ENCODE measurements at regions not wholly inside any gene's neighbourhood (a gene's known extent, or its start where the extent isn't known, plus 50 kb on each side); places are given as distances from the start of the nearest gene placed in this dataset.

DNA sequence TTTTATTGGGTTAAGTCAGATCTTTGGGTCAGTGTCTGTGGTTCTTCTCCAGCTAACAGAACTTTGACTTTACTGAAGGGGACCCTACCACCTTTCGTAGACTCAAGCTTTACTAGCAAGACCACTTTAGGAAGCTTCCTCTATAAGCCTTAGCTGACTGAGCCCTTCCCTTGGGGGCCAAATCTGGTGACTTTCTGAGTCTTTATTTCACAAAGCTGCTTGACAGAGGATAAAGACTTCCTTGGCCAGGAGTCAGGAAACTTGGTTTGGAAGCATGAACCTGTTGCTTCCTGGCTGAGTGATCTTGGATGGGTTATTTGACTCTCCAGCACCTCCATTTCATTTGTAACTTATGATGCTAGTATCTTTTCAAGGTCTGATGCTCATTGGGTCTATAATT is 466.7 kb downstream of the TYW1 start:
- DNase-seq (ENCODE audit: low spot score) = no peak
- Mint-ChIP-seq H3K4me1 (no peaks in the 10 kb centered on the region), H3K4me3 (no peak overlapping the region), H3K36me3 (ENCODE audit: low read depth) (peaks cover 35% of the 10 kb centered on the region), H3K27ac (no peak overlapping the region), H3K27me3 (ENCODE audit: insufficient read depth, low read depth, poor library complexity) (peaks cover 6% of the 10 kb centered on the region), H3K9me3 (peaks cover 96% of the 10 kb centered on the region)
- Histone ChIP-seq H3K4me2 (no peak overlapping the region), H3K27me3 (ENCODE audit: insufficient read depth) (no peaks in the 10 kb centered on the region), H2AFZ (no peak overlapping the region), H4K20me1 (replicated peaks; ENCODE audit: insufficient read depth) (no peaks in the 10 kb centered on the region), H3K4me1 (ENCODE audit: insufficient read depth) (no peaks in the 10 kb centered on the region), H3K4me3 (no peak overlapping the region), H3K9me2 (ENCODE audit: insufficient read depth) (no peaks in the 10 kb centered on the region), H3K79me2 (replicated peaks; ENCODE audit: insufficient read depth) (no peaks in the 10 kb centered on the region), H3K36me3 (ENCODE audit: insufficient read depth) (no peaks in the 10 kb centered on the region), H3F3A (replicated peaks; ENCODE audit: low read depth) (no peaks in the 10 kb centered on the region), H3K27ac (ENCODE audit: low read depth) (no peak overlapping the region)
- no peak for ATAC-seq
- no peak for TF ChIP-seq JUNB (IDR thresholded peaks at IDR 0.05; ENCODE audit: unreplicated experiment)
- no peak for TF ChIP-seq POLR2AphosphoS5 (IDR thresholded peaks at IDR 0.05; ENCODE audit: low read depth)
- TF ChIP-seq EZH2phosphoT487 (IDR thresholded peaks at IDR 0.05; ENCODE audit: unreplicated experiment) = no peak
- TF ChIP-seq, protein P1, sequence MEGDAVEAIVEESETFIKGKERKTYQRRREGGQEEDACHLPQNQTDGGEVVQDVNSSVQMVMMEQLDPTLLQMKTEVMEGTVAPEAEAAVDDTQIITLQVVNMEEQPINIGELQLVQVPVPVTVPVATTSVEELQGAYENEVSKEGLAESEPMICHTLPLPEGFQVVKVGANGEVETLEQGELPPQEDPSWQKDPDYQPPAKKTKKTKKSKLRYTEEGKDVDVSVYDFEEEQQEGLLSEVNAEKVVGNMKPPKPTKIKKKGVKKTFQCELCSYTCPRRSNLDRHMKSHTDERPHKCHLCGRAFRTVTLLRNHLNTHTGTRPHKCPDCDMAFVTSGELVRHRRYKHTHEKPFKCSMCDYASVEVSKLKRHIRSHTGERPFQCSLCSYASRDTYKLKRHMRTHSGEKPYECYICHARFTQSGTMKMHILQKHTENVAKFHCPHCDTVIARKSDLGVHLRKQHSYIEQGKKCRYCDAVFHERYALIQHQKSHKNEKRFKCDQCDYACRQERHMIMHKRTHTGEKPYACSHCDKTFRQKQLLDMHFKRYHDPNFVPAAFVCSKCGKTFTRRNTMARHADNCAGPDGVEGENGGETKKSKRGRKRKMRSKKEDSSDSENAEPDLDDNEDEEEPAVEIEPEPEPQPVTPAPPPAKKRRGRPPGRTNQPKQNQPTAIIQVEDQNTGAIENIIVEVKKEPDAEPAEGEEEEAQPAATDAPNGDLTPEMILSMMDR (conservative IDR thresholded peaks at IDR 0.05; ENCODE audit: low read depth in 2 of 2) = no peak
- TF ChIP-seq NANOG (IDR thresholded peaks at IDR 0.05; ENCODE audit: borderline replicate concordance) = no peak
- no peak for TF ChIP-seq STAT1 (IDR thresholded peaks at IDR 0.05; ENCODE audit: unreplicated experiment)
- TF ChIP-seq, protein P2, sequence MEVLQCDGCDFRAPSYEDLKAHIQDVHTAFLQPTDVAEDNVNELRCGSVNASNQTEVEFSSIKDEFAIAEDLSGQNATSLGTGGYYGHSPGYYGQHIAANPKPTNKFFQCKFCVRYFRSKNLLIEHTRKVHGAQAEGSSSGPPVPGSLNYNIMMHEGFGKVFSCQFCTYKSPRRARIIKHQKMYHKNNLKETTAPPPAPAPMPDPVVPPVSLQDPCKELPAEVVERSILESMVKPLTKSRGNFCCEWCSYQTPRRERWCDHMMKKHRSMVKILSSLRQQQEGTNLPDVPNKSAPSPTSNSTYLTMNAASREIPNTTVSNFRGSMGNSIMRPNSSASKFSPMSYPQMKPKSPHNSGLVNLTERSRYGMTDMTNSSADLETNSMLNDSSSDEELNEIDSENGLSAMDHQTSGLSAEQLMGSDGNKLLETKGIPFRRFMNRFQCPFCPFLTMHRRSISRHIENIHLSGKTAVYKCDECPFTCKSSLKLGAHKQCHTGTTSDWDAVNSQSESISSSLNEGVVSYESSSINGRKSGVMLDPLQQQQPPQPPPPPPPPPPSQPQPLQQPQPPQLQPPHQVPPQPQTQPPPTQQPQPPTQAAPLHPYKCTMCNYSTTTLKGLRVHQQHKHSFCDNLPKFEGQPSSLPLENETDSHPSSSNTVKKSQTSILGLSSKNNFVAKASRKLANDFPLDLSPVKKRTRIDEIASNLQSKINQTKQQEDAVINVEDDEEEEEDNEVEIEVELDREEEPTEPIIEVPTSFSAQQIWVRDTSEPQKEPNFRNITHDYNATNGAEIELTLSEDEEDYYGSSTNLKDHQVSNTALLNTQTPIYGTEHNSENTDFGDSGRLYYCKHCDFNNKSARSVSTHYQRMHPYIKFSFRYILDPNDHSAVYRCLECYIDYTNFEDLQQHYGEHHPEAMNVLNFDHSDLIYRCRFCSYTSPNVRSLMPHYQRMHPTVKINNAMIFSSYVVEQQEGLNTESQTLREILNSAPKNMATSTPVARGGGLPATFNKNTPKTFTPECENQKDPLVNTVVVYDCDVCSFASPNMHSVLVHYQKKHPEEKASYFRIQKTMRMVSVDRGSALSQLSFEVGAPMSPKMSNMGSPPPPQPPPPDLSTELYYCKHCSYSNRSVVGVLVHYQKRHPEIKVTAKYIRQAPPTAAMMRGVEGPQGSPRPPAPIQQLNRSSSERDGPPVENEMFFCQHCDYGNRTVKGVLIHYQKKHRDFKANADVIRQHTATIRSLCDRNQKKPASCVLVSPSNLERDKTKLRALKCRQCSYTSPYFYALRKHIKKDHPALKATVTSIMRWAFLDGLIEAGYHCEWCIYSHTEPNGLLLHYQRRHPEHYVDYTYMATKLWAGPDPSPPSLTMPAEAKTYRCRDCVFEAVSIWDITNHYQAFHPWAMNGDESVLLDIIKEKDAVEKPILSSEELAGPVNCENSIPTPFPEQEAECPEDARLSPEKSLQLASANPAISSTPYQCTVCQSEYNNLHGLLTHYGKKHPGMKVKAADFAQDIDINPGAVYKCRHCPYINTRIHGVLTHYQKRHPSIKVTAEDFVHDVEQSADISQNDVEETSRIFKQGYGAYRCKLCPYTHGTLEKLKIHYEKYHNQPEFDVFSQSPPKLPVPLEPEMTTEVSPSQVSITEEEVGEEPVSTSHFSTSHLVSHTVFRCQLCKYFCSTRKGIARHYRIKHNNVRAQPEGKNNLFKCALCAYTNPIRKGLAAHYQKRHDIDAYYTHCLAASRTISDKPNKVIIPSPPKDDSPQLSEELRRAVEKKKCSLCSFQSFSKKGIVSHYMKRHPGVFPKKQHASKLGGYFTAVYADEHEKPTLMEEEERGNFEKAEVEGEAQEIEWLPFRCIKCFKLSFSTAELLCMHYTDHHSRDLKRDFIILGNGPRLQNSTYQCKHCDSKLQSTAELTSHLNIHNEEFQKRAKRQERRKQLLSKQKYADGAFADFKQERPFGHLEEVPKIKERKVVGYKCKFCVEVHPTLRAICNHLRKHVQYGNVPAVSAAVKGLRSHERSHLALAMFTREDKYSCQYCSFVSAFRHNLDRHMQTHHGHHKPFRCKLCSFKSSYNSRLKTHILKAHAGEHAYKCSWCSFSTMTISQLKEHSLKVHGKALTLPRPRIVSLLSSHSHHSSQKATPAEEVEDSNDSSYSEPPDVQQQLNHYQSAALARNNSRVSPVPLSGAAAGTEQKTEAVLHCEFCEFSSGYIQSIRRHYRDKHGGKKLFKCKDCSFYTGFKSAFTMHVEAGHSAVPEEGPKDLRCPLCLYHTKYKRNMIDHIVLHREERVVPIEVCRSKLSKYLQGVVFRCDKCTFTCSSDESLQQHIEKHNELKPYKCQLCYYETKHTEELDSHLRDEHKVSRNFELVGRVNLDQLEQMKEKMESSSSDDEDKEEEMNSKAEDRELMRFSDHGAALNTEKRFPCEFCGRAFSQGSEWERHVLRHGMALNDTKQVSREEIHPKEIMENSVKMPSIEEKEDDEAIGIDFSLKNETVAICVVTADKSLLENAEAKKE (CRISPR knock-in tag; IDR thresholded peaks at IDR 0.05) = no peak
- no peak for TF ChIP-seq ZNF331 (CRISPR knock-in tag; IDR thresholded peaks at IDR 0.05; ENCODE audit: low read depth)
- no peak for TF ChIP-seq CREB1 (CRISPR knock-in tag; IDR thresholded peaks at IDR 0.05; ENCODE audit: low read depth)
- TF ChIP-seq EZH2 (IDR thresholded peaks at IDR 0.05; ENCODE audit: low read depth, unreplicated experiment) = no peak
- TF ChIP-seq ZNF114 (CRISPR knock-in tag; IDR thresholded peaks at IDR 0.05) = no peak
- TF ChIP-seq, protein P3, sequence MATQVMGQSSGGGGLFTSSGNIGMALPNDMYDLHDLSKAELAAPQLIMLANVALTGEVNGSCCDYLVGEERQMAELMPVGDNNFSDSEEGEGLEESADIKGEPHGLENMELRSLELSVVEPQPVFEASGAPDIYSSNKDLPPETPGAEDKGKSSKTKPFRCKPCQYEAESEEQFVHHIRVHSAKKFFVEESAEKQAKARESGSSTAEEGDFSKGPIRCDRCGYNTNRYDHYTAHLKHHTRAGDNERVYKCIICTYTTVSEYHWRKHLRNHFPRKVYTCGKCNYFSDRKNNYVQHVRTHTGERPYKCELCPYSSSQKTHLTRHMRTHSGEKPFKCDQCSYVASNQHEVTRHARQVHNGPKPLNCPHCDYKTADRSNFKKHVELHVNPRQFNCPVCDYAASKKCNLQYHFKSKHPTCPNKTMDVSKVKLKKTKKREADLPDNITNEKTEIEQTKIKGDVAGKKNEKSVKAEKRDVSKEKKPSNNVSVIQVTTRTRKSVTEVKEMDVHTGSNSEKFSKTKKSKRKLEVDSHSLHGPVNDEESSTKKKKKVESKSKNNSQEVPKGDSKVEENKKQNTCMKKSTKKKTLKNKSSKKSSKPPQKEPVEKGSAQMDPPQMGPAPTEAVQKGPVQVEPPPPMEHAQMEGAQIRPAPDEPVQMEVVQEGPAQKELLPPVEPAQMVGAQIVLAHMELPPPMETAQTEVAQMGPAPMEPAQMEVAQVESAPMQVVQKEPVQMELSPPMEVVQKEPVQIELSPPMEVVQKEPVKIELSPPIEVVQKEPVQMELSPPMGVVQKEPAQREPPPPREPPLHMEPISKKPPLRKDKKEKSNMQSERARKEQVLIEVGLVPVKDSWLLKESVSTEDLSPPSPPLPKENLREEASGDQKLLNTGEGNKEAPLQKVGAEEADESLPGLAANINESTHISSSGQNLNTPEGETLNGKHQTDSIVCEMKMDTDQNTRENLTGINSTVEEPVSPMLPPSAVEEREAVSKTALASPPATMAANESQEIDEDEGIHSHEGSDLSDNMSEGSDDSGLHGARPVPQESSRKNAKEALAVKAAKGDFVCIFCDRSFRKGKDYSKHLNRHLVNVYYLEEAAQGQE (IDR thresholded peaks at IDR 0.05; ENCODE audit: unreplicated experiment) = no peak
- TF ChIP-seq, protein P4, sequence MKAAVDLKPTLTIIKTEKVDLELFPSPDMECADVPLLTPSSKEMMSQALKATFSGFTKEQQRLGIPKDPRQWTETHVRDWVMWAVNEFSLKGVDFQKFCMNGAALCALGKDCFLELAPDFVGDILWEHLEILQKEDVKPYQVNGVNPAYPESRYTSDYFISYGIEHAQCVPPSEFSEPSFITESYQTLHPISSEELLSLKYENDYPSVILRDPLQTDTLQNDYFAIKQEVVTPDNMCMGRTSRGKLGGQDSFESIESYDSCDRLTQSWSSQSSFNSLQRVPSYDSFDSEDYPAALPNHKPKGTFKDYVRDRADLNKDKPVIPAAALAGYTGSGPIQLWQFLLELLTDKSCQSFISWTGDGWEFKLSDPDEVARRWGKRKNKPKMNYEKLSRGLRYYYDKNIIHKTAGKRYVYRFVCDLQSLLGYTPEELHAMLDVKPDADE (IDR thresholded peaks at IDR 0.05) = no peak
